GM18868 (cell line): ENCODE measurements at regions not wholly inside any gene's neighbourhood (a gene's known extent, or its start where the extent isn't known, plus 50 kb on each side); places are given as distances from the start of the nearest gene placed in this dataset.
"Not testable (repeated sequence)": the region's sequence is repeated elsewhere in the genome, so short reads cannot be mapped to it uniquely, and the experiment has no call there.

Source experiments
- ATAC-seq: cut with Tn5 transposase; IDR thresholded peaks from one replicate; pipeline ENCODE4 v1.9.1; 2021; ENCODE audit warnings: mild to moderate bottlenecking, moderate library complexity; ENCODE audit not compliant: unreplicated experiment

GRCh38 chr14:82766123-82766522 is 1232.5 kb upstream of the SEL1L start:
- ATAC-seq, result no peak

GRCh38 chr14:82766996-82767395 is 1233.3 kb upstream of the SEL1L start:
- ATAC-seq, result no peak

DNA sequence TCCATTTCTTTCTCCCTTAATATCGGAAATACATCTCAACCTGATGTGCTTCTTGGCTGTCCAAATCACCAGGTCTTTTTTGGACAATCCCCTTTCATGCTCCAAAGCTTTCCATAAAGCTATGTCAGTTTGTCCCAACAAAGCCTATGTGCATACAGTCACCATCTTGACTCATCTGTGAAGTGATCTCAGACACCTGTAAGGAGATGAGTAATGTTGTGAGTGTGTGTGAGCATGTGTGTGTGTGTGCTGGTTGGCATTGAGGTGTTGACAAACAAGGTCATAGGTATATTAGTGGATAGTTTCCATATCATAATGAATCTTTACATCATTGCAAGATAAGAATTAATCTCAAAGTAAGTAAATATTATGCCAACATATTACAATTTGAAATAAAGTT is 1243.3 kb upstream of the SEL1L start:
- ATAC-seq, result no peak

DNA sequence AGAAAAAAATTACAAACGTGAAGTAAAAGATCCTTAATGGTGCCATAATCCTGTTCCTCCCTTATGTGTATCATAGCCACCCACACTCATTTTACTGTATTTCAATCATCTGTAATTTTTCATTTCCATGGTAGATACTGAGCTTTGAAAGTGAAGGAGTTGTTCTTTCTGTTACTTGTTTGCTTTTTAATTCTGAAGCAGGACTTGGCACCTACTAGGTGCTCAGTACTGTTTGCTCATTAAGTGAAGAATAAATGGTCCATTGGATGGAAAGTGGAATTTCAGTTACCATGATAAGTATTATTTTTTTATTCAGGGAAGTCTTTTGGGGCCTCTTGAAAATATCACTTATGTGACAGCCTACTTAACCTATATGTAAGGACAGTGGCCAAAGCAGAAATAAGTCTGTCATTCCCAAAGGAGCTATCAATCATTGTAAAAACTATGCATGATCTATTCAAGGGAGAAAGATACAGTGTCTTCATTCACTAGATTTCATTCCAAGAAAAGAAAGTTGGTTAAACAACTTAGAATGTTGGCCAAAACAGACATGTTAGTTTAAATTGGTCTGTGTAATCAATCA is 1244.4 kb upstream of the SEL1L start:
- no peak for ATAC-seq

DNA sequence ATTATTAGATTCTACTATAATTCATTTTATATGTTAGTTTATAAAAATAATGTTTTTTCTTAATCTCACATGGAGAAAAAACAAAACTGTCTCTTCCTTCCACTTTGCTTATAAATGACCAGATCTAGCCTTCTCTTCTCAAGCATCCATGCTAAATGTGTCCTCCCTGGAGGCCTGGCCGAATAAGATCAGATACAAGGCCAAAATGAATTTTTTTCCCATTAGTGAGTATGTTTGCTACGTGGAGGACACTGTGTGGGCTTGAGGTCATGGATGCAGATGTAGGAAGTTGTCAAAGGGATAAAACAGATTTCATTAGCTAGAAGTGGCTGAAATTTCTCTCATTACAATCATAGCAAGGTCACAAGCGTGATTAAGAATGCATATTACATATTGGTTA is 1244.9 kb upstream of the SEL1L start:
- no peak for ATAC-seq

DNA sequence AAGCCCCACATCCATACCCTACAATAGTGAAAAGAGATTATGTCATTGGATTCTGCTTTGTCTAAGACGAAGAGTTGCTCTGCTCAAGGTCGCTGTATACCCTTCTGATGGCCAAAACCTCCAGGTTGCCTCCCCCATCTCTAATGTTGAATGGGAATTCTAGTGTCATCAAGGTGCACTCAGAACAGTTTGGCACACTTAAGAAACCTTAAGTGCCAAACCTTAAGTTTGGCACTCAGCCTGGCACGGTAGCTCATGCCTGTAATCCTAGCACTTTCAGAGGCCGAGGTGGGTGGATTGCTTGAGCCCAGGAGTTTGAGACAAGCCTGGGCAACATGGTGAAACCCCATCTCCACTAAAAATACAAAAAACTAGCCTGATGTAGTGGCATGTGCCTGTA is 1245.6 kb upstream of the SEL1L start:
- no peak for ATAC-seq

GRCh38 chr14:82785756-82786482 is 1252.3 kb upstream of the SEL1L start:
- no peak for ATAC-seq

DNA sequence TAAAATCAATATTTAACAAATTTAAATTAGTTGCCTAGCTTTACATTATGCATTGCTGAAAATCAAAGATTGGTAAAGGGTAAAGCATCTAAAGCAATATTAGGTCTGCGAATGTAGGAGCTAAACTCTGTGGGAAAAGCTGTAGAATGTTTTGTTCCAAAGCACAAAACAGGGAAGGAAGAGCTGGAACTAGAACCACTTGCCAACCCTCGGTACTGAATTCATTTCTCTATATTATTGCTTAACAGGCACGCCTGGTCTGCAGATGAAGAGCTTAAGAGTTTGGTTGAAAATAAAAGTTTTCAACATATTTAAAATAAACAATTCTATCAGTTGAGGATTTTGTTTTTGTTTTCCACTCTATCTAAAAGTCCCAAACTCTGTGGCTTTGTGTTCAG is 1252.8 kb upstream of the SEL1L start:
- no peak for ATAC-seq

GRCh38 chr14:82796086-82796485 is 1262.4 kb upstream of the SEL1L start:
- no peak for ATAC-seq

DNA sequence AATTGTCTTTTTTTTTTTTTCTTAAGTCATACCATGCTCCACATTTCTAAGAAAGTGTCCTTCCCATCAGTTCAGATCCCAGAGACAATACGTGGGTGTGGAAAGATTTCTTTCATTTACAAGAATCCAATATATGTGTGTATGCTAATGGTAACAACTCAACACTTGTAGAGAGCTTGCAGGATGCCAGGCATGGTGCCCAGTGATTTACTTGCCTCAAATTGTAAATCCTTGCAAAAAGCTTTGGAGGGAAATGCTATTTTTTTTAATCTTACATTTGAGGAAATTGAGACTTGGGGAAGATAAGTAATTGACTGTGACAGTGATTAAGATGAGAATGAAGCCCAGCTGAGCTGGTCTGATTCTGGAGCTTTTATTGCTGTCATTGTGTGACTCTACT is 1264.6 kb upstream of the SEL1L start:
- ATAC-seq, result no peak

- ATAC-seq, result no peak
These were observed 1272.5 kb upstream of the SEL1L start for GRCh38 chr14:82805892-82806825.

GRCh38 chr14:82811246-82811645 is 1277.6 kb upstream of the SEL1L start:
- no peak for ATAC-seq

DNA sequence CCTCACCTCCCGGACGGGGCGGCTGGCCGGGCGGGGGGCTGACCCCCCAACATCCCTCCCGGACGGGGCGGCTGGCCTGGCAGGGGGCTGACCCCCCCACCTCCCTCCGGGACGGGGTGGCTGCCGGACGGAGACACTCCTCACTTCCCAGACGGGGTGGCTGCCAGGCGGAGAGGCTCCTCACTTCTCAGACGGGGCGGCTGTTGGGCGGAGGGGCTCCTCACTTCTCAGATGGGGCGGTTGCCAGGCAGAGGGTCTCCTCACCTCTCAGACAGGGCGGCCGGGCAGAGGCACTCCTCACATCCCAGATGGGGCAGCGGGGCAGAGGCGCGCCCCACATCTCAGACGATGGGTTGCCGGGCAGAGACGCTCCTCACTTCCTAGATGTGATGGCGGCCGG is 1280.7 kb upstream of the SEL1L start:
- not testable (repeated sequence) for ATAC-seq

DNA sequence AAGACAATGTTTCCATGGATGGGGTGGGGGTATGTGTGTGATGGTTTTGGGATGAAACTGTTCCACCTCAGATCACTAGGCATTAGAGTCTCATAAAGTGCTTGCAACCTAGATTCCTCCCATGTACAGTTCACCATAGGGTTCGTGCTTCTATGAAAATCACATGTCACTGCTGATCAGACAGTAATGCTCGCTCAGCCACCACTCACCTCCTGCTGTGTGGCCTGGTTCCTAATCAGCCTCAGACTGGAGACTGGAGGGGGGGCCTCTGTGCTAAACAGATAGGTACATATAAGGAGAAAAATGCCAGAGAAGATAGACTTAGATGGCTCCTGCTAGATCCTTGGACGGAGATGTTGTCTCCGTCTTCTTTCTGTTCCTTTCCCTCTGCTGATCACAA is 1296.9 kb upstream of the SEL1L start:
- ATAC-seq, result no peak

- ATAC-seq, result no peak
These were observed 1302.8 kb upstream of the SEL1L start for GRCh38 chr14:82836256-82836950.

GRCh38 chr14:82837611-82838140 is 1304.0 kb upstream of the SEL1L start:
- no peak for ATAC-seq

GRCh38 chr14:82850576-82850975 is 1316.9 kb upstream of the SEL1L start:
- no peak for ATAC-seq

GRCh38 chr14:82854131-82854530 is 1320.5 kb upstream of the SEL1L start:
- ATAC-seq, result no peak

- ATAC-seq, result no peak
These were observed 1321.2 kb upstream of the SEL1L start for GRCh38 chr14:82854901-82855300.

- ATAC-seq, result peak; percentile 83
These were observed 1322.3 kb upstream of the SEL1L start for GRCh38 chr14:82855912-82856391.

GRCh38 chr14:82861313-82861712 is 1327.7 kb upstream of the SEL1L start:
- no peak for ATAC-seq
